Fibroblast of skin of back (primary cell): ENCODE measurements at regions not wholly inside any gene's neighbourhood (a gene's known extent, or its start where the extent isn't known, plus 50 kb on each side); places are given as distances from the start of the nearest gene placed in this dataset.
"Not testable (repeated sequence)": the region's sequence is repeated elsewhere in the genome, so short reads cannot be mapped to it uniquely, and the experiment has no call there.

Experiments
- DNase-seq: peaks from one replicate; pipeline ENCODE4 v3.0.0-alpha.2; 2013

DNA sequence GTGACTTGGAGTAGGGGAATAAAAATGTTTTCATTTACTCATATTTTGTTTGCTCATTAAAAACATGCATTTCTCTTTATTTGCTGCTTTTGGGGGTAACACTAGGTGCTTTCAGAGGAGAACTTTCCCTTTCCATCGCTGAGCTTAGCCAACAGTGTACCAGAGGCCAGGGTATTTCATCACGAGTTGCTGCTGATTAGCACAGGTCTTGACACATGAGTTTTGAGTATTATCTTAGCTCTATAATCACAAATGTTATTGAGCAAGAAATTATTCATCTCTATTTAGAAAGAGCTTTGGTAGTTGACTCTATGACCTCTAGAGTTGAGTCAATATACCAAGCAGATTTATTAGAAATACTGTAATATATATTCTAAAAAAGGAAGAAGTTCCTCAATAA is 375.9 kb downstream of the NXPH1 start:
- no peak for DNase-seq

GRCh38 chr7:8817448-8818036 is 384.1 kb downstream of the NXPH1 start:
- DNase-seq, result no peak

DNA sequence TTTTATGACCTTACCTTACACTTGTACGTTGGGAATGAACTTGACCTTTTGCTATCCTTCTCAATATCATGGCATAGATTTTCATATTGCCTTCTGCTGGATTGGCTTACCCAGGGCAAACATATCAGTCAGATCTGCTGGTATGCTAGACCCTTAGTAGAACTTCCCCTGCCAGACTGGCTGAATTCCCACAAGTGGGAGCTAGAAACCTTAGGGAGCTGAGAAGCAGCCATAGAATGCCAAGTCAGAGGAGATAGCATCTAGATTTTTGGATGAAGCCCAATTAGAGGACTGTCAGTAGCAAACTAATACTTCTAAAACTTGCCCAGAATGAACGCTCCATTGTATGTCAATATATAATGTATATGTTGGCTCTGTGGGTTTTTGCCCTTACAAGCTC is 385.0 kb downstream of the NXPH1 start:
- DNase-seq, result no peak

DNA sequence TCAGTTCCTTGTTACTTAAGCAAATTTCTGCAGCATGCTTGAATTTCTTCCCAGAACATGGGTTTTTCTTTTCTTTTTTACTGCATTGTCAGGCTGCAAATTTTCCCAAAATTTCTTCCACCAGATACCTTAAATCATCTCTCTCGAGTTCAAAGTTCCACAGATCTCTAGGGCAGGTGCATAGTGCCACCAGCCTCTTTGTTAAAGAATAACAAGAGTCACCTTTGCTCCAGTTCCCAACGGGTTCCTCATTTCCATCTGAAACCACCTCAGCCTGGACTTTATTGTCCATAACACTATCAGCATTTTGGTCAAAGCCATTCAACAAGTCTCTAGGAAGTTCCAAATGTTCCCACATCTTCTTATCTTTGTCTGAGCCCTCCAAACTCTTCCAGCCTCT is 389.2 kb downstream of the NXPH1 start:
- no peak for DNase-seq

GRCh38 chr7:8823486-8823885 is 390.1 kb downstream of the NXPH1 start:
- no peak for DNase-seq

GRCh38 chr7:8827329-8827728 is 393.9 kb downstream of the NXPH1 start:
- no peak for DNase-seq

DNA sequence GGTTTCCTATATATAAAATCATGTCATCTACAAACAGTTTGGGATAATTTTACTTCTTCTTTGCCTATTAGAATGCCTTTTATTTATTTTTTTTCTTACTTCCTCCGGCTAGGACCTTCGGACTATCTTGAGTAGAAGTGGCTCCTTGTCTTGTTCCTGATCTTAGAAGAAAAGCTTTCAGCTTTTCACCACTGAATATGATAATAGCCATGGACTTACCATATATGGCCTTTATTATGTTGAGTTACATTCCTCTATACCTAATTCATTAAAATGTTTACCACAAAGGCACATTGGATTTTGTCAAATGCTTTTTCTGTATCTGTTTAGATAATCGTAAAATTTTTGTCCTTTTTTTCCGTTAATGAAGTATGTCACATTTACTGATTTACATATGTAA is 395.7 kb downstream of the NXPH1 start:
- DNase-seq, result no peak

DNA sequence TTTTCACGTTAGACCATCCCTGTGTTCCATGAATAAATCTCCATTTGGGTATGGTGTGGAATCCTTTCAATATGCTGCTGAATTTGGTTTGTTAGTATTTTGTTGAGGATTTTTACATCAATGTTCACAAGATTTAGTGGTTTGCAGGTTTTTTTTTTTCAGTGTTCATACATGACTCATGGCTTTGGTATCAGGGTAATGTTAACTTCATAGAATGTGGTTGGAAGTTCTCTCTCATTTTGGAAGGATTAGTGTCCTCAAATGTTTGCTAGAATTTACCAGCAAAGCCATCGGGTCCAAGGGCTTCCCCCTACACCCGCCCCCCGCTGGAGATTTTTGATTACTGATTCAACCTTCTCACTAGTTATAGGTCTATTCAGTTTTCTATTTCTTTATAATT is 398.0 kb downstream of the NXPH1 start:
- peak; percentile 36 for DNase-seq

- no peak for DNase-seq
These were observed 399.9 kb downstream of the NXPH1 start for GRCh38 chr7:8833355-8833754.

GRCh38 chr7:8841171-8841570 is 407.8 kb downstream of the NXPH1 start:
- no peak for DNase-seq

DNA sequence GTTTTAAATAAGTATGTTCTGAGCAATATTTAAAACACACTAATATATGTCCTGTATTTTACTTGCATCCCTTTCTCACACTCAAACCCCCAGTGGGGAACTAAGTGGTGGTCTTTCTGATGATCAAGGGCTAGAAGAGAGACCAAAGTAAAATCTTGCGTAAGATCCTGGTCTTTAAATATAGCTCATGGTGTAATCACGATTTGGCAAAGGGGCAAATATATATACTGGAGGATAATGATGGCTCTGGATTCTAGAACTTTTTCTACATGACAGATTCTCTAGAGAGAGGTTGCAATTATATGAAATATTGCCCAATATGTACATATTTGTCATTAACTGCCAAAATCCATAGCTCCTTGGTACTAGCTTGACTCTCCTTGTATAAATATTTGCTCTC is 438.3 kb downstream of the NXPH1 start:
- DNase-seq, result no peak

GRCh38 chr7:8881916-8882315 is 448.5 kb downstream of the NXPH1 start:
- no peak for DNase-seq

GRCh38 chr7:8885480-8886000 is 452.1 kb downstream of the NXPH1 start:
- DNase-seq, result no peak

DNA sequence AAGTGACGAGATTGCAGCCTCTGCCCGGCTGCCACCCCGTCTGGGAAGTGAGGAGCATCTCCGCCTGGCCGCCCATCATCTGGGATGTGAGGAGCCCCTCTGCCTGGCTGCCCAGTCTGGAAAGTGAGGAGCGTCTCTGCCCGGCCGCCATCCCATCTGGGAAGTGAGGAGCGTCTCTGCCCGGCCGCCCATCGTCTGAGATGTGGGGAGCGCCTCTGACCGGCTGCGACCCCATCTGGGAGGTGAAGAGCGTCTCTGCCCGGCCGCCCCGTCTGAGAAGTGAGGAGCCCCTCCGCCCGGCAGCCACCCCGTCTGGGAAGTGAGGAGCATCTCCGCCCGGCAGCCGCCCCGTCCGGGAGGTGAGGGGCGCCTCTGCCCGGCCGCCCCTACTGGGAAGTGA is 456.9 kb downstream of the NXPH1 start:
- DNase-seq, result not testable (repeated sequence)

DNA sequence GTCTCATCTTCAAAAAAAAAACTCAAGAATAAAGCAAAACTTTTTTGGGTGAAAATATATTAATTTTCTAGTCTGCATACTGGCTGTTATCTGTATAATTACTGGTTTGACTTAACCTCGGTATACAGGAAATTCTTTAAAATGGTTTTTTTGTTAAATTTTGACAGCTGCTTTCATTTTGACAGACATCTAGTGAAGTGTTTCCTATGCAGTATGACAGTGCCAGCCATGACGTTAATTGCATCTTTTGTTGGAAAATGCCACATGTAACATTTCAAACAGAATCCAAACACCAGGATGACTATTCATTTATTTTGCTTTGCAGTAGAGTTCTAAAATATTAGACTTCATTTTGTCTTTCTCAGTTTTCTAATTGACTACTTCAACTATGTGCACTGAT is 460.4 kb downstream of the NXPH1 start:
- no peak for DNase-seq

DNA sequence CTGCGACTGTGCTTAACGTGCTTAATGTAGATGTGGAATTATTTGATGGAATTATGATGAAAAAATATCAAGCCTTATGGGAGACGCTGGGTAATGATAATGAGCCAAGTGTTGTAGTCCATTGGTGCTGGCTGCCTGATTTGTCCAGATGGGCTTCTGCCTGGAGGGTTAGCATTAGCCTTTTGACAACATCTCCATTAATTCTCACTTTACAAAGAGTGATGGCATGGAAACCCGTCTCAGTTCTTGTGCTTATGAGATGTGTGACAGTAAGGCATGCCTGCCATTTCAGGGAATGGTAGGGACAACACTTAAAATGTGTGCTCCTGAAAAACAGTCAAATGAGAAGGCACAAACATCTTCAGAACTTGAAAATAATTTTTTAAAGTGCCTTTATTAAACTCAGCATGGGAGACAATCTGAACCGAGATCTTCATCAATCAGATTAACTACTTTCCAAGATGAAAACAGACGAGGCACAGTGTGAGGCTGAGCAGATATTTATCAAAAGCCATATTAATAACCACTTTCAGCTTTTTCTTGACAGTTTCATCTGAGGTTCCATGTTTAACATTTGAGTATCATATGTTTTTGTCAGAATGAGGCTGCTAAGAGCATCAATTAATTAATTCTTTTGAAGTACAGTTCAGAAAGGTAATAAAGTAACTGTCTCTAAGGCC is 473.1 kb downstream of the NXPH1 start:
- DNase-seq, result no peak

DNA sequence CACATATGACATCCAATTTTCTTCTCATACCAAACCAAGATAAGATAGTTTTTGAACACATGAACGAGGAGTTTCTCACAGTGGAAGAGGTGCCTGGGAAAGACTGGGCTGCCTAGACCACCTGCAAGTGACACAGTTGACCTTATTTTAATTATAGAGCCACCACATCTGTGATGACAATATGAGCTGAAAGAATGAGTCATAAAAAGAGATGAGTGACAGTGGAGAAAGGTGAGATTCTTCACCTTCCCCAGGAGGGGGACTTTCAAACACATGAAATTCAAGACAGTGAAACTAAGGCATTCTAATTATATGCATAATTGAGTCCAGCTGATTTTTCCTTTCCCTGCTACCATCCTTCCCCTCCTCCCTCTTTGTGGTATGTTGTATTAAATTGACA is 475.5 kb downstream of the NXPH1 start:
- DNase-seq, result no peak

GRCh38 chr7:8913682-8914081 is 480.3 kb downstream of the NXPH1 start:
- no peak for DNase-seq

DNA sequence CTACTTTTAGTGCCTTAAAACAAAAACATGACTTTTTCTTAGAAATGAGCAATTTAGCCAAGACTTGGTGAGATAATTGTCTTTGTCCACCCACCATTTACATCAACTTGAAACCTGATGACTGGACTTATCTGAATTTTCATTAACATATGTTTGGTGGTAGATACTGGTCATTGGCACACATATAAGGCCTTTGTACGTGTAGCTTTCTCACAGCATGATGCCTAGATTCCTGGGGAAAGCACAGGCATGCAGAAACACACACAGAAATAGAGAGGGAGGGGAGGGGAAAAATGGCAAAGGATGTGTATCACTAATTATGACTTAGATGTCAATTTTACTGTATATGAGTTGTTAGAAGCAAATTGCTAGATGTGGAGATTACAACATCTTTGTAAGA is 488.4 kb downstream of the NXPH1 start:
- no peak for DNase-seq

- DNase-seq, result no peak
These were observed 489.3 kb downstream of the NXPH1 start for GRCh38 chr7:8922726-8923125.

DNA sequence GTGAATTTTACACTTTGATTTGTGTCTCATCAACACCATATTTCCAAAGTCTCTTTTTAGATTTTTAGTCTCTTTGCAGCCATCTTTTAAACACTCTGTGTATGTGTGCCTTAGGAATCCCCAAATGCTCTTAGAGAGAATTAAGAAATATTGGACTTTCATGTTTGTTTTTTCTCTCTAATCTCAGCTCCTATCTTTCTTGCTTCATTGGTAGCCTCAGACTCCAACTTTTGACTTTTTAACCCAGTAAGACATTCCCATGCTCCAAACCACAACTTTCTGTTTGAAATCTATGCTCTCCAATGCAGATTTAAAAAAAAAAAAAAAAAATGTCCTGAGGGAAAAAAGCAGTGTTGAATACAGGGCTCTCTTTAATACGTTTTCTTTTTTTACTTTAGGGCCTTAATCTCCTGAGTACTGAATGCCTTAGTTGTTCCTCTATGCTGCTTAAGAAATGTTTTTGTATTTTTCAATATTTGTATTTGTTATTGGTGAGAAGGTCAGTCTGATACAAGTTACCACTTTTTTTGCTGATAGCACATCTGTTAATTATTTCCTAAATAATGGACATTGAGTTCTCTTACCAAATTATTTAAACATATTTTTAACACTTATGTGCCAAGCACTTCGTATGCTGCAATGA is 489.9 kb downstream of the NXPH1 start:
- no peak for DNase-seq

- DNase-seq, result peak; percentile 35
These were observed 498.7 kb downstream of the NXPH1 start for GRCh38 chr7:8931906-8932646.

DNA sequence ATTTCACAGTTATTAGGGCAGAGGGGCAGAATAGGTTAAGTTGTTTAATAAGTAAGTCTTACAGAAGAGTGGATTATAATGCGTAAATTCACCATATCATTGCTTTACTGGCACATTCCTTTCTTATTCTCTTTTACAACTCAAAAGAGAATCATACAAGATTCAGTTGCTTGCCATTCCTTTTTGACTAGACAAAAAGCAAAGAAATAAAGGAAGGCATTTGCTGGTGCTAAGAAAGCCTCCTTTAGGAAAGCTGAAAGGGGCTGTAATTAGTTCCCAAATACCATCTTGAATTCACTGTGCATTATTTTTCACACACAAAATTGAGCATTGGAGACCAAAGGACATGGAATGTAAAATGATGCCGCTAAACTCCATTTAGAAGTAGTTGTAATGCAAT is 499.3 kb downstream of the NXPH1 start:
- DNase-seq, result no peak
